HEK293T (cell line): ENCODE measurements at regions not wholly inside any gene's neighbourhood (a gene's known extent, or its start where the extent isn't known, plus 50 kb on each side); places are given as distances from the start of the nearest gene placed in this dataset.

Source experiments
- CTCF ChIA-PET: fragments of 350-600 bp; formaldehyde crosslinking; extraction: SDS; loops from one replicate; lab custom pipeline; 2021; ENCODE audit warnings: antibody characterized with exemption, inconsistent platforms; lab: Yijun Ruan, JAX
- POLR2A ChIA-PET: fragments of 350-600 bp; formaldehyde crosslinking; extraction: SDS; loops from one replicate; lab custom pipeline; 2020; ENCODE audit warnings: antibody characterized with exemption, inconsistent platforms; lab: Yijun Ruan, JAX
- DNase-seq: peaks from one replicate; pipeline ENCODE4 v3.0.0; 2012; ENCODE audit warnings: mixed read lengths; ENCODE audit errors: extremely low spot score
- ARNT ChIP-seq: fragments of 450-650 bp; IDR thresholded peaks from 2 replicates; pipeline ENCODE4 v1.6.1; 2017; ENCODE audit warnings: mild to moderate bottlenecking
- BHLHE40 ChIP-seq: fragments of 450-650 bp; IDR thresholded peaks from 2 replicates; pipeline ENCODE4 v1.6.1; 2016; ENCODE audit warnings: mild to moderate bottlenecking, moderate library complexity, borderline replicate concordance
- CTBP1 ChIP-seq: fragments of 450-650 bp; IDR thresholded peaks from 2 replicates; pipeline ENCODE4 v1.6.1; 2016; ENCODE audit warnings: borderline replicate concordance
- ELF4 ChIP-seq: fragments of 450-650 bp; IDR thresholded peaks from 2 replicates; pipeline ENCODE4 v1.6.1; 2017; ENCODE audit warnings: antibody characterized with exemption
- FOXA1 ChIP-seq: fragments of 450-650 bp; IDR thresholded peaks from 2 replicates; pipeline ENCODE4 v1.6.1; 2016; ENCODE audit warnings: mild to moderate bottlenecking
- FOXK2 ChIP-seq: fragments of 450-650 bp; IDR thresholded peaks from 2 replicates; pipeline ENCODE4 v1.6.1; 2016; ENCODE audit warnings: mild to moderate bottlenecking
- FOXM1 ChIP-seq: fragments of 450-650 bp; IDR thresholded peaks from 2 replicates; pipeline ENCODE4 v1.6.1; 2017; ENCODE audit warnings: mild to moderate bottlenecking, borderline replicate concordance
- HDGF ChIP-seq: fragments of 450-650 bp; IDR thresholded peaks from 2 replicates; pipeline ENCODE4 v1.6.1; 2017; ENCODE audit warnings: antibody characterized with exemption, borderline replicate concordance
- L3MBTL2 ChIP-seq: fragments of 450-650 bp; conservative IDR thresholded peaks from 2 replicates; pipeline ENCODE4 v1.6.1; 2016; ENCODE audit warnings: mild to moderate bottlenecking
- LEF1 ChIP-seq: fragments of 450-650 bp; IDR thresholded peaks from 2 replicates; pipeline ENCODE4 v1.6.1; 2017; ENCODE audit warnings: mild to moderate bottlenecking, borderline replicate concordance
- NFRKB ChIP-seq: fragments of 450-650 bp; IDR thresholded peaks from 2 replicates; pipeline ENCODE4 v1.6.1; 2016; ENCODE audit warnings: mild to moderate bottlenecking, moderate library complexity
- SP1 ChIP-seq: fragments of 450-650 bp; IDR thresholded peaks from 2 replicates; pipeline ENCODE4 v1.6.1; 2017
- SUZ12 ChIP-seq: fragments of 450-650 bp; IDR thresholded peaks from 2 replicates; pipeline ENCODE4 v1.6.1; 2016; ENCODE audit warnings: mild to moderate bottlenecking
- TARDBP ChIP-seq: fragments of 450-650 bp; IDR thresholded peaks from 2 replicates; pipeline ENCODE4 v1.6.1; 2016
- ZNF384 ChIP-seq: fragments of 450-650 bp; IDR thresholded peaks from 2 replicates; pipeline ENCODE4 v1.6.1; 2016
- TF ChIP-seq, protein P1 (sequence below): fragments of 450-650 bp; IDR thresholded peaks from 2 replicates; pipeline ENCODE4 v1.6.1; 2016

DNA sequence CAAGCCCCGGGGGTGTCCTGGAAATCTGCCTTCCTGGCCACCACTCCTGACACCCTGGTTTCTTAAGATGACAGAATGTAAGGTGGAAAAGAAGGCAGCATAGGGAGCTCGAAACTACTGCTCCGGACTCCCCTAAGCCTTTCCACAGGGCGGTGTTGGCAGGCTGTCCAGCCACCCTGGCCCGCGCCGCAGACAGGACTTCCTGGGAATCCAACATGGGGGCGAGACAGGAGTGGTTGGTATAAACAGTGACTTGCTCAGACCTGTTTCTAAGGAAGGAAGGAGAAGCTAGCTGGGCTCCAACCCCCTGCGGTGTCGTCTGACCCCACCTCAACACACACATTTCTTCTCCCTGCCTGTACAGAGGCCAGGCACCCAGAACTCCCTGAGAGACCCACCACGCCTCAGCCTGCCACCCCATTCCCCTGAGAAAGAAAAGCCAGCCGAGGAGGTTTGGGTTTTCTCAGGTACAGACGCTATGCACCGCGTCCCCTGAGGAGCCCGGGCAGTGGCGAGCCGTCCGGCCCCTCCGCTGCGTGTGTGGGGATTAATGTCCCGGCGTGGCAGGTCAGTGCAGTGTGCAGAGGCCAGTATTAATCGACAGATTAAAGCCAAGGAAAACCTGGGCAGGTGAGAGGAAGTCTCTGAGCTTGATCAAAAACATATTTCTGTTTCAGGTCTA lies 349.6 kb upstream of the MKI67 start:
- POLR2A ChIA-PET: no interaction called here
- CTCF ChIA-PET: no interaction called here
- TF ChIP-seq FOXM1 (no peak), NFRKB (no peak), LEF1 (no peak)
- no peak for DNase-seq

DNA sequence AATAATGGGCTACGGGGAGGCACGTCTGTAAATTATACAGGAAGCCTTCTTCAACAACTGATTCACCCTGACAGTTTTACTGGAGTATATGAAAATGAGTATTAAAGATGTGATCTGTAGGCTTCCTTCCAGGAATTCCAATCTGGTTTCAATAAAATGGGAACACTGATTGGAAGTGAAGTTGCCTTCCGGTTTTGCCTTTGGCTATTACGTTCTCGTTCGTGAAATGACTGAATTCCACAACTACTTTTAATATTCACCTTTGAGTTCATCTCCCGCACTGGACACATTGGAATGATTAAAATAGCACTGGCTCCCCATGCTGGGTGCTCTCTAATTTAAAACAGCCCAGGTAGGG lies 350.1 kb upstream of the MKI67 start:
- DNase-seq: no peak
- CTCF ChIA-PET: no interaction called here
- no peak for TF ChIP-seq FOXA1
- no peak for TF ChIP-seq LEF1
- TF ChIP-seq BHLHE40: no peak
- TF ChIP-seq SP1: no peak
- TF ChIP-seq NFRKB: no peak
- no peak for TF ChIP-seq ZNF384
- no peak for TF ChIP-seq HDGF
- no peak for TF ChIP-seq FOXK2
- no peak for TF ChIP-seq CTBP1
- no peak for TF ChIP-seq FOXM1
- TF ChIP-seq TARDBP: no peak
- TF ChIP-seq, protein P1, sequence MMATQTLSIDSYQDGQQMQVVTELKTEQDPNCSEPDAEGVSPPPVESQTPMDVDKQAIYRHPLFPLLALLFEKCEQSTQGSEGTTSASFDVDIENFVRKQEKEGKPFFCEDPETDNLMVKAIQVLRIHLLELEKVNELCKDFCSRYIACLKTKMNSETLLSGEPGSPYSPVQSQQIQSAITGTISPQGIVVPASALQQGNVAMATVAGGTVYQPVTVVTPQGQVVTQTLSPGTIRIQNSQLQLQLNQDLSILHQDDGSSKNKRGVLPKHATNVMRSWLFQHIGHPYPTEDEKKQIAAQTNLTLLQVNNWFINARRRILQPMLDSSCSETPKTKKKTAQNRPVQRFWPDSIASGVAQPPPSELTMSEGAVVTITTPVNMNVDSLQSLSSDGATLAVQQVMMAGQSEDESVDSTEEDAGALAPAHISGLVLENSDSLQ: no peak
- TF ChIP-seq ELF4: no peak
- no peak for TF ChIP-seq L3MBTL2
- TF ChIP-seq SUZ12: no peak
- no peak for TF ChIP-seq ARNT
- POLR2A ChIA-PET: no interaction called here

DNA sequence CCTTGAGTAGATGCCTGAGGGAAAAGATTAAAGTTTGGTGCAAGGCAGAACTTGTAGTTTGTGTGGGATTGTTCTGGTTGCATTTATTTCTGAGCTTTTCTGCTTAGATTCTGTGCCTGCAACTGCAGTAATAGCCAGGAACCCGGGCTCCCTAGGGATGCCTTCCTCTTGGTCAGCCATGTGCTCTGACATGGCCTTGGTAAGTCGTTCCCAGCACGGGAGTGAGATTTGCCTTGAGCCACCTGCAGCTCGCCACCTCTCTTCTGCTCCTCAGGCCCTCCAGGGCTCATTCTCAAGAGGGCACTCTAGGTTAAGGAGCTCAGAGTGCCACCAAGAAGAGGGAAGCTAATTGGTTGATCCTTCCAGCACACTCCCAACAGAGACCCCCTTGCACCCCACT lies 350.6 kb upstream of the MKI67 start:
- no peak for DNase-seq
- no peak for TF ChIP-seq HDGF
- no peak for TF ChIP-seq FOXK2
- no peak for TF ChIP-seq L3MBTL2
- no peak for TF ChIP-seq CTBP1
- no peak for TF ChIP-seq NFRKB
- TF ChIP-seq ELF4: no peak
- TF ChIP-seq FOXA1: no peak
- no peak for TF ChIP-seq BHLHE40
- TF ChIP-seq SP1: no peak
- TF ChIP-seq SUZ12: no peak
- TF ChIP-seq TARDBP: no peak
- no peak for TF ChIP-seq FOXM1
- no peak for TF ChIP-seq LEF1
- TF ChIP-seq ARNT: no peak
- no peak for TF ChIP-seq ZNF384
- TF ChIP-seq, protein P1: no peak
- POLR2A ChIA-PET: no interaction called here
- CTCF ChIA-PET: no interaction called here

DNA sequence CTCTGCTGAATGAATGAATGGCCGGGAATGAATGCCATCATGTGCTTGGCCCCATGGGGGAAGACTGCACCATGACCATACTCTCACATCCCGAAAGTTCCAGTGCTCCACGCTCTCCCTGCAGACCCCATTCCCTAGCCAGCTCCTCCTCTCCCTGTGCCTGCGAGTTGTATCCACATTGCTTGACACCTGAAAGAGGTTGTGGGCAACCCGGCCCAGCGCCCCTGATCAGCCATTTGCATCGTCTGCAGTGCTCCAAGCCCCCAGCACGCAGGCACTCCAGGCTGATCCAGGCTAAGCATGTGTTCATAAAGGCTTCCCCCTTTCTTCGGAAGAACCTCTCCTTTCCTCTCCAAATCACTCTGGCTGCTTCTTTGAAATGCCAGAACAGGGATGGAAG lies 354.4 kb upstream of the MKI67 start:
- ChIA-PET POLR2A (no interaction called here), CTCF (no interaction called here)
- TF ChIP-seq ELF4 (no peak), NFRKB (no peak), SUZ12 (no peak), LEF1 (no peak), TARDBP (no peak), SP1 (no peak), FOXK2 (no peak), L3MBTL2 (no peak), FOXM1 (no peak), FOXA1 (no peak), BHLHE40 (no peak)
- TF ChIP-seq, protein P1: no peak
- no peak for DNase-seq

DNA sequence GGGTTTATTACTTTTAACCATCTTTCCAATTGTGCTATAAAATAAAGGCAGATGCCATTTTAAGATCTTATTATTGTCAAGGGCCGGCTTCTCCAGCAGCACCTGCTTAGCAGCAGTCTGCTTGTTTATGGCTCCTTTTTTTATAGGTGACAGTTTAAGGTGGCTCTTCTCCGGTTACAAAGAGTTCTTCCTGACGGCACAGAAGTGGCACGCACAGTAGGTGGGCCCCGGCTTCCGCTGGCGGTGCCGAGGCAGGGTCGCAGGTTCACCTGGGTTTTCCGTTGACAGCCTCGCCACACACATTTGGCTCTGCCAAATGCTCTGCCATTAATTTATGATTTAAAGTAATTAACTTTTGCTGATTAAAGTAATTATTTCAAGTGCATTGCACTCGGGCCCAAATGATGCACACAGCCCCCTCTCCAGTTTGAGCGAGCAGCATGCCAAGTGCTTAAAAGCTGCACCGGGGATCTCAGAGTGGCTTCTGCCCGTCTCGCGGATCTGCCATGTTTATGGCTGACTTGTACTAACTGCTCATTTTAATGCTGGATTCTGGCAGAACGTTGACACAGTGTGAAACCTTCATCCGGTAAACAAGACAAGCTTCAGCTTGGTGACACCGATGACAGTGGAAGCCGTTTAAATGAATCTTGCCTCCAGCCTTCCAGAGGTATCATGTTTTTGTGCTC lies 355.1 kb upstream of the MKI67 start:
- ChIA-PET POLR2A (no interaction called here), CTCF (no interaction called here)
- TF ChIP-seq, protein P1: no peak
- TF ChIP-seq ELF4 (no peak), FOXM1 (no peak), FOXK2 (no peak), SP1 (no peak), FOXA1 (no peak), NFRKB (no peak), ARNT (no peak), CTBP1 (no peak), HDGF (no peak), LEF1 (no peak), ZNF384 (no peak), SUZ12 (no peak), L3MBTL2 (no peak), TARDBP (no peak)
- no peak for DNase-seq
